HFFc6 (cell line): ENCODE measurements at regions not wholly inside any gene's neighbourhood (a gene's known extent, or its start where the extent isn't known, plus 50 kb on each side); places are given as distances from the start of the nearest gene placed in this dataset.

Experiments
- DNase-seq: peaks from one replicate; pipeline ENCODE4 v3.0.0-alpha.2; 2018
- H3K27ac Mint-ChIP-seq: 2 replicates; pipeline ENCODE4 v1.8.0; 2020; ENCODE audit warnings: mild to moderate bottlenecking, mixed read lengths
- H3K27me3 Mint-ChIP-seq: 2 replicates; pipeline ENCODE4 v1.8.0; 2021; ENCODE audit warnings: mild to moderate bottlenecking, moderate library complexity, mixed read lengths; ENCODE audit not compliant: insufficient read depth
- H3K36me3 Mint-ChIP-seq: 2 replicates; pipeline ENCODE4 v1.8.0; 2021; ENCODE audit warnings: low read depth, mixed read lengths
- H3K4me1 Mint-ChIP-seq: 2 replicates; pipeline ENCODE4 v1.8.0; 2020; ENCODE audit warnings: low read depth, mixed read lengths
- H3K4me3 Mint-ChIP-seq: 2 replicates; pipeline ENCODE4 v1.8.0; 2020; ENCODE audit warnings: mild to moderate bottlenecking, moderate library complexity, mixed read lengths
- H3K9me3 Mint-ChIP-seq: 2 replicates; pipeline ENCODE4 v1.8.0; 2020; ENCODE audit warnings: mild to moderate bottlenecking, mixed read lengths
- TF ChIP-seq, protein P1 (sequence below): fragments of 200-600 bp; sonication (generic); IDR thresholded peaks from 2 replicates; pipeline ENCODE4 v1.5.0; 2021; ENCODE audit warnings: antibody characterized with exemption, mild to moderate bottlenecking

GRCh38 chr2:10191554-10191953, 69.0 kb downstream of the RRM2 start:
- Mint-ChIP-seq H3K9me3 (no peaks in the 10 kb centered on the region), H3K27ac (no peak overlapping the region), H3K4me3 (no peak overlapping the region), H3K4me1 (peaks cover 10% of the 10 kb centered on the region), H3K36me3 (no peaks in the 10 kb centered on the region; the same call in 1 of the 2 replicates), H3K27me3 (peaks cover 5% of the 10 kb centered on the region; the same call in 1 of the 2 replicates)
- TF ChIP-seq, protein P1, sequence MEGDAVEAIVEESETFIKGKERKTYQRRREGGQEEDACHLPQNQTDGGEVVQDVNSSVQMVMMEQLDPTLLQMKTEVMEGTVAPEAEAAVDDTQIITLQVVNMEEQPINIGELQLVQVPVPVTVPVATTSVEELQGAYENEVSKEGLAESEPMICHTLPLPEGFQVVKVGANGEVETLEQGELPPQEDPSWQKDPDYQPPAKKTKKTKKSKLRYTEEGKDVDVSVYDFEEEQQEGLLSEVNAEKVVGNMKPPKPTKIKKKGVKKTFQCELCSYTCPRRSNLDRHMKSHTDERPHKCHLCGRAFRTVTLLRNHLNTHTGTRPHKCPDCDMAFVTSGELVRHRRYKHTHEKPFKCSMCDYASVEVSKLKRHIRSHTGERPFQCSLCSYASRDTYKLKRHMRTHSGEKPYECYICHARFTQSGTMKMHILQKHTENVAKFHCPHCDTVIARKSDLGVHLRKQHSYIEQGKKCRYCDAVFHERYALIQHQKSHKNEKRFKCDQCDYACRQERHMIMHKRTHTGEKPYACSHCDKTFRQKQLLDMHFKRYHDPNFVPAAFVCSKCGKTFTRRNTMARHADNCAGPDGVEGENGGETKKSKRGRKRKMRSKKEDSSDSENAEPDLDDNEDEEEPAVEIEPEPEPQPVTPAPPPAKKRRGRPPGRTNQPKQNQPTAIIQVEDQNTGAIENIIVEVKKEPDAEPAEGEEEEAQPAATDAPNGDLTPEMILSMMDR: no peak
- no peak for DNase-seq

- no peaks in the 10 kb centered on the region; the same call in 1 of the 2 replicates for H3K36me3 Mint-ChIP-seq
- H3K9me3 Mint-ChIP-seq: no peaks in the 10 kb centered on the region
- peaks cover 10% of the 10 kb centered on the region for H3K4me1 Mint-ChIP-seq
- H3K4me3 Mint-ChIP-seq: no peak overlapping the region
- TF ChIP-seq, protein P1: no peak
- no peak overlapping the region for H3K27ac Mint-ChIP-seq
- H3K27me3 Mint-ChIP-seq: peaks cover 5% of the 10 kb centered on the region; the same call in 1 of the 2 replicates
- no peak for DNase-seq
These were observed 70.0 kb downstream of the RRM2 start for GRCh38 chr2:10192392-10193015.

DNA sequence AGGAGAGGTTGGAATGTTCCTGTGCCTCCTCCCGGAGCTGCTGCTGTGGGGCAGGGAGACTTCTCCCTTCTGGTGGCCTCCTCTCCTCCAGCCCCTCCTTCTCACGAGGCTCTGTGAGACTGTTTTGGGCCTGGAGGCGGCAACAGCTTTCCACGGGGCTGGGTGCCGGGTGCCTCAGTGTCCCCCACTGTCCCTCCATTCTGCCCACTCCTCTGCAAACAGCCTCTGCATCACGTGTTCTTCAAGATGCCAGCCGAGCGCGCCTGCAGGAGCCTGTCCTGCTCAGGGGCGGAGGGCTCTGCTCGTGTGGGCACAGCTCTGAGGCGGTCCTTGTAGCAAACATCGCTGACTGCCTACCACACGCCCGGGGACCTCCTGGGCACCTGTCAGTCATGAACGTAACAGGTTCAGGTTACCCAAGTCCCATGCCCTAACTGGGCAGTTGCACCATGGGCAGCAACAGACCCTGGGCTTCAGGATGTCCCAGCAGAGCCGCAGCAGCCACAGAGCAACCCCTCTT, 70.8 kb downstream of the RRM2 start:
- DNase-seq: no peak
- peaks cover 5% of the 10 kb centered on the region; the same call in 1 of the 2 replicates for H3K27me3 Mint-ChIP-seq
- no peaks in the 10 kb centered on the region for H3K9me3 Mint-ChIP-seq
- TF ChIP-seq, protein P1: no peak
- H3K36me3 Mint-ChIP-seq: no peaks in the 10 kb centered on the region; the same call in 1 of the 2 replicates
- H3K4me3 Mint-ChIP-seq: no peak overlapping the region
- peaks cover 10% of the 10 kb centered on the region for H3K4me1 Mint-ChIP-seq
- H3K27ac Mint-ChIP-seq: no peak overlapping the region

DNA sequence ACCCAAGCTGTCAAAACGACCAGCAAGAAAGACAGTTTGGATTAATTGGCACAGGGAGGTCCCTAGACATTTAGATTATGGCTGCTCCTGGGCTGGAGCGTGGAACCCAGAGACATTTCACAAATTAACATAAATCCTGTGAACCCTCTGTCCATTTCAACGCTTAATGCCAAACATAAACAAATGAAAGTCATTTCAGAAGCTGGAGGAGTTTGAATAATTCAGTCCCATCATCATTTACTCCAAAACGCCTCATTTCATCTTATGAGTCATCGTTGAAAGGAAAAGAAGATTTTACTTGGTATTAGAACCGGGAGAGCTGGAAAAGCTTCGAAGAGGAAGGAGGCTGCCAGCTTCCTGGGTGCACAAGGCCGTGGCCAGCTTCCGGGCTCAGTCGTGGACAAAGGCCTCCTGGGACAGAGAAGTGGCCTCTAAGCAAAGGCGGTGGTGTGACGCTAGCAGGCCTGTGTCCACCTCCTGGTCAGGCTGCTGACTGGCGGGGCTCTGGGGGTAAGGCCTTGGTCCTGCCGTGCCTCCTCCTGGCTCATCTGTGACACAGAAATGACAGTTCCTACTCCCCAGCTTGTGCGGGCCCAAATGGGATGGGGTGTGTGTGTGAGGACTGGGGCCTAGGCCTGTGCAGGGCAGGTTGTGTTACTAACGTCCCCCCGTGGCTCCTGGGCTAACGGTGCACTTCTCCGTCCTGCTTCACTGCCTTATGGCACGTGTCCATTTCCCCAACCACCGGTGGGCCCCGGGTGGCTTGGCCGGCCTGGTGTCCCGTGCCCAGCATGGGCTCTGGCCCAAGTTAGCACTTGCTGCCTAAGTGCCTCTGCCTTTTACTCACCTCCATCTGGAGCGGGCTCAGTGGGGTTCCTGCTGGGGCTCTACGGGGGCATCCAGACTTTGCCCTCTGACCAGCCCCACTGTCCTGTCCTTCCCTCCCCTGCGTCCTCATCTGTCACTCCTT, 71.6 kb downstream of the RRM2 start:
- Mint-ChIP-seq H3K9me3 (no peaks in the 10 kb centered on the region), H3K27me3 (peaks cover 5% of the 10 kb centered on the region; the same call in 1 of the 2 replicates), H3K4me1 (peaks cover 10% of the 10 kb centered on the region), H3K4me3 (no peak overlapping the region), H3K36me3 (no peaks in the 10 kb centered on the region; the same call in 1 of the 2 replicates), H3K27ac (peak overlapping the region; percentile 54; the same call in 1 of the 2 replicates)
- no peak for DNase-seq
- TF ChIP-seq, protein P1: no peak

- peaks cover 10% of the 10 kb centered on the region for H3K4me1 Mint-ChIP-seq
- H3K36me3 Mint-ChIP-seq: no peaks in the 10 kb centered on the region
- H3K27me3 Mint-ChIP-seq: peaks cover 5% of the 10 kb centered on the region; the same call in 1 of the 2 replicates
- TF ChIP-seq, protein P1: no peak
- no peaks in the 10 kb centered on the region for H3K9me3 Mint-ChIP-seq
- H3K27ac Mint-ChIP-seq: no peak overlapping the region
- DNase-seq: no peak
- H3K4me3 Mint-ChIP-seq: no peak overlapping the region
These were observed 73.0 kb downstream of the RRM2 start for GRCh38 chr2:10195278-10196109.
